ENCODE measurements at regions not wholly inside any gene's neighbourhood (a gene's known extent, or its start where the extent isn't known, plus 50 kb on each side); places are given as distances from the start of the nearest gene placed in this dataset.

DNA sequence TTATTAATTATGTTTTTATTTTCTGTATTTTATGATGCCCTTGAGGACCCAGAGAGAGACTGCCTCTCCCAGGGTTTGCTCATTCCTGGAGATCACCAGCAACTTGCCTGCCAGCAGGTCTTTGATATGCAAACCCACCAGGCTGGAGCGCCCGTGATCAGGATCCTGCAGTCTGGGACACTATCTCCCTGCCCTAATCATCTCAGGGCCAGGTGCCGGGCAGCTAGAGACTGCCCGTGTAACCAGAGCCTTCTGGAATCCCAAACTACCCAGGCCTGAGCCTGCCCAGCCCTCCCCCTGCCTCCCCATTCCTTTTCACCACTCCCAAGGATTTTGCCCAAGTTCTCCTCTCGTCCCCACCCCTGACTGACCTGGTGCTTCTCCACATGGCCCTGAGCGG, 52.2 kb upstream of the B3GAT1 start:
- TF ChIP-seq, protein P1, sequence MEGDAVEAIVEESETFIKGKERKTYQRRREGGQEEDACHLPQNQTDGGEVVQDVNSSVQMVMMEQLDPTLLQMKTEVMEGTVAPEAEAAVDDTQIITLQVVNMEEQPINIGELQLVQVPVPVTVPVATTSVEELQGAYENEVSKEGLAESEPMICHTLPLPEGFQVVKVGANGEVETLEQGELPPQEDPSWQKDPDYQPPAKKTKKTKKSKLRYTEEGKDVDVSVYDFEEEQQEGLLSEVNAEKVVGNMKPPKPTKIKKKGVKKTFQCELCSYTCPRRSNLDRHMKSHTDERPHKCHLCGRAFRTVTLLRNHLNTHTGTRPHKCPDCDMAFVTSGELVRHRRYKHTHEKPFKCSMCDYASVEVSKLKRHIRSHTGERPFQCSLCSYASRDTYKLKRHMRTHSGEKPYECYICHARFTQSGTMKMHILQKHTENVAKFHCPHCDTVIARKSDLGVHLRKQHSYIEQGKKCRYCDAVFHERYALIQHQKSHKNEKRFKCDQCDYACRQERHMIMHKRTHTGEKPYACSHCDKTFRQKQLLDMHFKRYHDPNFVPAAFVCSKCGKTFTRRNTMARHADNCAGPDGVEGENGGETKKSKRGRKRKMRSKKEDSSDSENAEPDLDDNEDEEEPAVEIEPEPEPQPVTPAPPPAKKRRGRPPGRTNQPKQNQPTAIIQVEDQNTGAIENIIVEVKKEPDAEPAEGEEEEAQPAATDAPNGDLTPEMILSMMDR (tag by site-specific recombination; IDR thresholded peaks at IDR 0.05), result no peak
- no peak for TF ChIP-seq YY1 (tag by site-specific recombination; IDR thresholded peaks at IDR 0.05)
- no peak for TF ChIP-seq ZNF623 (tag by site-specific recombination; IDR thresholded peaks at IDR 0.05)
- no peak for TF ChIP-seq ZNF510 (tag by site-specific recombination; IDR thresholded peaks at IDR 0.05; ENCODE audit: insufficient replicate concordance)
- no peak for TF ChIP-seq ZNF311 (tag by site-specific recombination; IDR thresholded peaks at IDR 0.05; ENCODE audit: borderline replicate concordance)
- TF ChIP-seq, protein P2, sequence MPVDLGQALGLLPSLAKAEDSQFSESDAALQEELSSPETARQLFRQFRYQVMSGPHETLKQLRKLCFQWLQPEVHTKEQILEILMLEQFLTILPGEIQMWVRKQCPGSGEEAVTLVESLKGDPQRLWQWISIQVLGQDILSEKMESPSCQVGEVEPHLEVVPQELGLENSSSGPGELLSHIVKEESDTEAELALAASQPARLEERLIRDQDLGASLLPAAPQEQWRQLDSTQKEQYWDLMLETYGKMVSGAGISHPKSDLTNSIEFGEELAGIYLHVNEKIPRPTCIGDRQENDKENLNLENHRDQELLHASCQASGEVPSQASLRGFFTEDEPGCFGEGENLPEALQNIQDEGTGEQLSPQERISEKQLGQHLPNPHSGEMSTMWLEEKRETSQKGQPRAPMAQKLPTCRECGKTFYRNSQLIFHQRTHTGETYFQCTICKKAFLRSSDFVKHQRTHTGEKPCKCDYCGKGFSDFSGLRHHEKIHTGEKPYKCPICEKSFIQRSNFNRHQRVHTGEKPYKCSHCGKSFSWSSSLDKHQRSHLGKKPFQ (tag by site-specific recombination; IDR thresholded peaks at IDR 0.05), result no peak
- TF ChIP-seq ZNF175 (tag by site-specific recombination; IDR thresholded peaks at IDR 0.05), result no peak
- TF ChIP-seq, protein P3, sequence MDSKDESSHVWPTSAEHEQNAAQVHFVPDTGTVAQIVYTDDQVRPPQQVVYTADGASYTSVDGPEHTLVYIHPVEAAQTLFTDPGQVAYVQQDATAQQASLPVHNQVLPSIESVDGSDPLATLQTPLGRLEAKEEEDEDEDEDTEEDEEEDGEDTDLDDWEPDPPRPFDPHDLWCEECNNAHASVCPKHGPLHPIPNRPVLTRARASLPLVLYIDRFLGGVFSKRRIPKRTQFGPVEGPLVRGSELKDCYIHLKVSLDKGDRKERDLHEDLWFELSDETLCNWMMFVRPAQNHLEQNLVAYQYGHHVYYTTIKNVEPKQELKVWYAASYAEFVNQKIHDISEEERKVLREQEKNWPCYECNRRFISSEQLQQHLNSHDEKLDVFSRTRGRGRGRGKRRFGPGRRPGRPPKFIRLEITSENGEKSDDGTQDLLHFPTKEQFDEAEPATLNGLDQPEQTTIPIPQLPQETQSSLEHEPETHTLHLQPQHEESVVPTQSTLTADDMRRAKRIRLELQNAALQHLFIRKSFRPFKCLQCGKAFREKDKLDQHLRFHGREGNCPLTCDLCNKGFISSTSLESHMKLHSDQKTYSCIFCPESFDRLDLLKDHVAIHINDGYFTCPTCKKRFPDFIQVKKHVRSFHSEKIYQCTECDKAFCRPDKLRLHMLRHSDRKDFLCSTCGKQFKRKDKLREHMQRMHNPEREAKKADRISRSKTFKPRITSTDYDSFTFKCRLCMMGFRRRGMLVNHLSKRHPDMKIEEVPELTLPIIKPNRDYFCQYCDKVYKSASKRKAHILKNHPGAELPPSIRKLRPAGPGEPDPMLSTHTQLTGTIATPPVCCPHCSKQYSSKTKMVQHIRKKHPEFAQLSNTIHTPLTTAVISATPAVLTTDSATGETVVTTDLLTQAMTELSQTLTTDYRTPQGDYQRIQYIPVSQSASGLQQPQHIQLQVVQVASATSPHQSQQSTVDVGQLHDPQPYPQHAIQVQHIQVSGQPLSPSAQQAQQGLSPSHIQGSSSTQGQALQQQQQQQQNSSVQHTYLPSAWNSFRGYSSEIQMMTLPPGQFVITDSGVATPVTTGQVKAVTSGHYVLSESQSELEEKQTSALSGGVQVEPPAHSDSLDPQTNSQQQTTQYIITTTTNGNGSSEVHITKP (tag by site-specific recombination; IDR thresholded peaks at IDR 0.05), result no peak
- TF ChIP-seq ZXDB (tag by site-specific recombination; IDR thresholded peaks at IDR 0.05), result no peak

Data from HEK293 (cell line).